Central memory CD8-positive, alpha-beta T cell (primary cell): ENCODE measurements at regions not wholly inside any gene's neighbourhood (a gene's known extent, or its start where the extent isn't known, plus 50 kb on each side); places are given as distances from the start of the nearest gene placed in this dataset.

Source experiments
- ATAC-seq: fragments of 150-1000 bp; cut with Tn5 transposase; replicated peaks from 2 replicates; pipeline ENCODE4 v1.10.0; 2022; ENCODE audit warnings: mild to moderate bottlenecking, moderate FRiP score, moderate number of reproducible peaks; ENCODE audit not compliant: poor library complexity, severe bottlenecking; ENCODE audit errors: extremely low read depth
- DNase-seq, 2 donors: peaks; one replicate each; pipeline ENCODE4 v3.0.0; 2021; ENCODE audit warnings: low spot score in 2 of 2
- H3K27ac Mint-ChIP-seq: one replicate; pipeline ENCODE4 v1.8.0; 2022; ENCODE audit warnings: low read depth, mild to moderate bottlenecking, moderate library complexity, mixed read lengths
- H3K27me3 Mint-ChIP-seq: one replicate; pipeline ENCODE4 v1.8.0; 2022; ENCODE audit warnings: mixed read lengths
- H3K36me3 Mint-ChIP-seq: one replicate; pipeline ENCODE4 v1.8.0; 2022; ENCODE audit warnings: mild to moderate bottlenecking, moderate library complexity, mixed read lengths; ENCODE audit not compliant: insufficient read depth
- H3K4me1 Mint-ChIP-seq: one replicate; pipeline ENCODE4 v1.8.0; 2022; ENCODE audit warnings: mixed read lengths
- H3K4me3 Mint-ChIP-seq: one replicate; pipeline ENCODE4 v1.8.0; 2022; ENCODE audit warnings: mild to moderate bottlenecking, moderate library complexity, mixed read lengths
- H3K9me3 Mint-ChIP-seq: one replicate; pipeline ENCODE4 v1.8.0; 2022; ENCODE audit warnings: mixed read lengths

- Mint-ChIP-seq H3K4me3 (no peak overlapping the region), H3K27me3 (peaks cover 50% of the 10 kb centered on the region), H3K4me1 (no peaks in the 10 kb centered on the region), H3K36me3 (no peaks in the 10 kb centered on the region), H3K9me3 (no peaks in the 10 kb centered on the region), H3K27ac (no peak overlapping the region)
- DNase-seq = no peak
- ATAC-seq = no peak
These were observed 853.0 kb downstream of the BRD1 start for GRCh38 chr22:48974443-48975315.

- Mint-ChIP-seq H3K4me3 (no peak overlapping the region), H3K4me1 (no peaks in the 10 kb centered on the region), H3K9me3 (no peaks in the 10 kb centered on the region), H3K27me3 (peaks cover 50% of the 10 kb centered on the region), H3K36me3 (no peaks in the 10 kb centered on the region), H3K27ac (no peak overlapping the region)
- ATAC-seq (no peak), DNase-seq (no peak)
These were observed 854.0 kb downstream of the BRD1 start for GRCh38 chr22:48973694-48974041.

GRCh38 chr22:48972979-48973693, 854.5 kb downstream of the BRD1 start:
- Mint-ChIP-seq H3K4me1 (no peaks in the 10 kb centered on the region), H3K36me3 (no peaks in the 10 kb centered on the region), H3K9me3 (no peaks in the 10 kb centered on the region), H3K27ac (no peak overlapping the region), H3K27me3 (peaks cover 50% of the 10 kb centered on the region), H3K4me3 (no peak overlapping the region)
- DNase-seq (no peak), ATAC-seq (no peak)

- H3K4me1 Mint-ChIP-seq = no peaks in the 10 kb centered on the region
- H3K27ac Mint-ChIP-seq = no peak overlapping the region
- ATAC-seq (no peak), DNase-seq (peak in 1 of 2 donors; percentile 2)
- H3K27me3 Mint-ChIP-seq = peaks cover 26% of the 10 kb centered on the region
- no peak overlapping the region for H3K4me3 Mint-ChIP-seq
- no peaks in the 10 kb centered on the region for H3K9me3 Mint-ChIP-seq
- no peaks in the 10 kb centered on the region for H3K36me3 Mint-ChIP-seq
These were observed 859.3 kb downstream of the BRD1 start for GRCh38 chr22:48968201-48968959.

- Mint-ChIP-seq H3K27ac (no peak overlapping the region), H3K9me3 (no peaks in the 10 kb centered on the region), H3K4me3 (no peak overlapping the region), H3K4me1 (no peaks in the 10 kb centered on the region), H3K36me3 (no peaks in the 10 kb centered on the region), H3K27me3 (peaks cover 46% of the 10 kb centered on the region)
- ATAC-seq = no peak
- no peak for DNase-seq
These were observed 864.3 kb downstream of the BRD1 start for GRCh38 chr22:48963405-48963804.

- DNase-seq = no peak
- peaks cover 46% of the 10 kb centered on the region for H3K27me3 Mint-ChIP-seq
- no peaks in the 10 kb centered on the region for H3K36me3 Mint-ChIP-seq
- no peak for ATAC-seq
- H3K9me3 Mint-ChIP-seq = peaks cover 4% of the 10 kb centered on the region
- no peak overlapping the region for H3K4me3 Mint-ChIP-seq
- H3K27ac Mint-ChIP-seq = no peak overlapping the region
- no peaks in the 10 kb centered on the region for H3K4me1 Mint-ChIP-seq
These were observed 866.0 kb downstream of the BRD1 start for GRCh38 chr22:48961705-48962104.

- DNase-seq (peak; percentile 2 to 3), ATAC-seq (no peak)
- no peaks in the 10 kb centered on the region for H3K36me3 Mint-ChIP-seq
- no peak overlapping the region for H3K4me3 Mint-ChIP-seq
- H3K4me1 Mint-ChIP-seq = peaks cover 5% of the 10 kb centered on the region
- H3K27me3 Mint-ChIP-seq = peaks cover 46% of the 10 kb centered on the region
- no peak overlapping the region for H3K27ac Mint-ChIP-seq
- peaks cover 10% of the 10 kb centered on the region for H3K9me3 Mint-ChIP-seq
These were observed 866.6 kb downstream of the BRD1 start for GRCh38 chr22:48960980-48961660.

- H3K27me3 Mint-ChIP-seq = peaks cover 46% of the 10 kb centered on the region
- H3K9me3 Mint-ChIP-seq = peaks cover 11% of the 10 kb centered on the region
- ATAC-seq (no peak), DNase-seq (peak in 1 of 2 donors; percentile 1)
- H3K4me3 Mint-ChIP-seq = no peak overlapping the region
- peaks cover 6% of the 10 kb centered on the region for H3K4me1 Mint-ChIP-seq
- H3K27ac Mint-ChIP-seq = no peak overlapping the region
- no peaks in the 10 kb centered on the region for H3K36me3 Mint-ChIP-seq
These were observed 867.1 kb downstream of the BRD1 start for GRCh38 chr22:48960576-48960975.

GRCh38 chr22:48959496-48959895, 868.2 kb downstream of the BRD1 start:
- no peak overlapping the region for H3K27ac Mint-ChIP-seq
- ATAC-seq (no peak), DNase-seq (peak; percentile 5 to 10)

GRCh38 chr22:48957987-48958321, 869.7 kb downstream of the BRD1 start:
- peaks cover 6% of the 10 kb centered on the region for H3K4me1 Mint-ChIP-seq
- ATAC-seq (no peak), DNase-seq (peak; percentile 3 to 10)
- no peaks in the 10 kb centered on the region for H3K36me3 Mint-ChIP-seq
- peaks cover 11% of the 10 kb centered on the region for H3K9me3 Mint-ChIP-seq
- H3K4me3 Mint-ChIP-seq = no peak overlapping the region
- H3K27me3 Mint-ChIP-seq = peaks cover 31% of the 10 kb centered on the region
- H3K27ac Mint-ChIP-seq = no peak overlapping the region

More at GRCh38 chr22:48959496-48959895, 868.2 kb downstream of the BRD1 start:
- Mint-ChIP-seq H3K27me3 (peaks cover 46% of the 10 kb centered on the region), H3K9me3 (peaks cover 11% of the 10 kb centered on the region), H3K36me3 (no peaks in the 10 kb centered on the region), H3K4me1 (peaks cover 6% of the 10 kb centered on the region), H3K4me3 (no peak overlapping the region)

GRCh38 chr22:48957311-48957986, 870.2 kb downstream of the BRD1 start:
- Mint-ChIP-seq H3K4me1 (peaks cover 6% of the 10 kb centered on the region), H3K27me3 (peaks cover 26% of the 10 kb centered on the region), H3K9me3 (peaks cover 11% of the 10 kb centered on the region), H3K36me3 (no peaks in the 10 kb centered on the region), H3K27ac (no peak overlapping the region), H3K4me3 (no peak overlapping the region)
- ATAC-seq (no peak), DNase-seq (peak; percentile 5 to 6)
